ENCODE measurements at regions not wholly inside any gene's neighbourhood (a gene's known extent, or its start where the extent isn't known, plus 50 kb on each side); places are given as distances from the start of the nearest gene placed in this dataset.

- H3K4me1 ChIP-seq (ENCODE audit: control insufficient read depth in 4 of 4, insufficient read depth in 4 of 4, low read length in 3 of 4): no peaks in the 10 kb centered on the region
- no peaks in the 10 kb centered on the region for H3K36me3 ChIP-seq (ENCODE audit: control insufficient read depth in 4 of 4, insufficient read depth in 3 of 4, low read depth in 1 of 4, low read length in 3 of 4)
- no peak overlapping the region for H3K9ac ChIP-seq (ENCODE audit: low read depth in 1 of 2, low read length in 2 of 2)
- H3K9me3 ChIP-seq (ENCODE audit: control insufficient read depth in 4 of 4, low read length in 3 of 4): no peaks in the 10 kb centered on the region
- WGBS: 80% methylated on average over 3 of the region's 3 CpGs
- H3K27ac ChIP-seq (ENCODE audit: low read depth in 1 of 2, low read length in 2 of 2): no peak overlapping the region
- no peak for TF ChIP-seq GABPA (IDR thresholded peaks at IDR 0.05 in 1 of 2, conservative IDR thresholded peaks at IDR 0.05 in 1 of 2)
- TF ChIP-seq SP1 (IDR thresholded peaks at IDR 0.05): no peak
- TF ChIP-seq NR2F2 (IDR thresholded peaks at IDR 0.05): no peak
- no peak for TF ChIP-seq REST (IDR thresholded peaks at IDR 0.05)
- no peak for TF ChIP-seq CTCF (IDR thresholded peaks at IDR 0.05; ENCODE audit: low read depth, low read length, missing input control)
- TF ChIP-seq TAF1 (conservative IDR thresholded peaks at IDR 0.05): no peak
- no peak for TF ChIP-seq RXRA (IDR thresholded peaks at IDR 0.05)
- TF ChIP-seq ZBTB33 (IDR thresholded peaks at IDR 0.05): no peak
- no peak for TF ChIP-seq JUND (IDR thresholded peaks at IDR 0.05)
- no peak for TF ChIP-seq HNF4G (IDR thresholded peaks at IDR 0.05)
- TF ChIP-seq YY1 (IDR thresholded peaks at IDR 0.05): no peak
- H3K27me3 ChIP-seq (ENCODE audit: control insufficient read depth in 4 of 4, insufficient read depth in 4 of 4, low read length in 3 of 4): no peaks in the 10 kb centered on the region
- no peak overlapping the region for H3K4me3 ChIP-seq (ENCODE audit: low read depth in 1 of 3, low read length in 3 of 3)
- DNase-seq (ENCODE audit: low spot score): no peak
Observed at GRCh38 chr6:21791056-21791455, 197.5 kb downstream of the SOX4 start.

- WGBS: 76% methylated on average over 4 of the region's 4 CpGs
- TF ChIP-seq FOXA1 (IDR thresholded peaks at IDR 0.05): no peak
- TF ChIP-seq SP1 (IDR thresholded peaks at IDR 0.05): no peak
- TF ChIP-seq RAD21 (IDR thresholded peaks at IDR 0.05): no peak
- H3K9ac ChIP-seq (ENCODE audit: low read depth in 1 of 2, low read length in 2 of 2): no peak overlapping the region
- H3K27ac ChIP-seq (ENCODE audit: low read depth in 1 of 2, low read length in 2 of 2): no peak overlapping the region
- no peak for DNase-seq (ENCODE audit: low spot score)
- no peaks in the 10 kb centered on the region for H3K9me3 ChIP-seq (ENCODE audit: control insufficient read depth in 4 of 4, low read length in 3 of 4)
- H3K4me3 ChIP-seq (ENCODE audit: low read depth in 1 of 3, low read length in 3 of 3): no peak overlapping the region
- no peaks in the 10 kb centered on the region for H3K36me3 ChIP-seq (ENCODE audit: control insufficient read depth in 4 of 4, insufficient read depth in 3 of 4, low read depth in 1 of 4, low read length in 3 of 4)
- no peaks in the 10 kb centered on the region for H3K27me3 ChIP-seq (ENCODE audit: control insufficient read depth in 4 of 4, insufficient read depth in 4 of 4, low read length in 3 of 4)
- no peaks in the 10 kb centered on the region for H3K4me1 ChIP-seq (ENCODE audit: control insufficient read depth in 4 of 4, insufficient read depth in 4 of 4, low read length in 3 of 4)
Observed at GRCh38 chr6:21791581-21791980, 198.0 kb downstream of the SOX4 start.
